B cell (primary cell): ENCODE measurements at regions not wholly inside any gene's neighbourhood (a gene's known extent, or its start where the extent isn't known, plus 50 kb on each side); places are given as distances from the start of the nearest gene placed in this dataset.

Source experiments
- ATAC-seq: fragments of 200-7000 bp; cut with Tn5 transposase; one replicate; pipeline ENCODE4 v1.10.0; 2021; ENCODE audit warnings: low read depth, mild to moderate bottlenecking, moderate number of reproducible peaks, moderate library complexity
- CTCF ChIA-PET: fragments of 350-600 bp; sonication (Branson Sonifier 250); formaldehyde crosslinking; loops from one replicate; lab custom pipeline; 2021; ENCODE audit warnings: antibody characterized with exemption, inconsistent platforms; lab: Charles Lee
- POLR2A ChIA-PET: fragments of 350-600 bp; sonication (Branson Sonifier 250); formaldehyde crosslinking; loops from one replicate; lab custom pipeline; 2021; ENCODE audit warnings: antibody characterized with exemption; lab: Charles Lee
- DNase-seq: peaks from one replicate; pipeline ENCODE4 v3.0.0; 2013
- H2AFZ ChIP-seq: 2 replicates; pipeline ENCODE4 v1.6.1; 2012; ENCODE audit warnings: mild to moderate bottlenecking, low read depth, low read length; ENCODE audit not compliant: insufficient read depth, poor library complexity, severe bottlenecking
- H3K27ac ChIP-seq, 2 donors: 1 replicate in 1 of 2; 2 replicates in 1 of 2; pipeline ENCODE4 v1.5.1; 2012 to 2013; ENCODE audit warnings: low read length in 2 of 2, mild to moderate bottlenecking in 2 of 2, moderate library complexity in 1 of 2
- H3K27me3 ChIP-seq, 4 experiments: fragments of 200-600 bp in 1 of 4; sonication (generic) in 1 of 4; replicated peaks in 1 of 4; 1 replicate in 2 of 4; 2 replicates in 2 of 4; pipeline versions ENCODE4 v1.6.1 to v1.7.0; 2013 to 2016; ENCODE audit warnings: low read length in 3 of 4, mild to moderate bottlenecking in 2 of 4, mixed read lengths in 1 of 4, moderate library complexity in 1 of 4; ENCODE audit not compliant: insufficient read depth in 4 of 4, control insufficient read depth in 3 of 4; ENCODE audit errors: control extremely low read depth in 1 of 4
- H3K36me3 ChIP-seq, 2 experiments: replicated peaks in 1 of 2; 1 replicate in 1 of 2; 2 replicates in 1 of 2; pipeline versions ENCODE4 v1.6.1 to v1.7.1; 2013; ENCODE audit warnings: low read length in 1 of 2; ENCODE audit not compliant: insufficient read depth in 2 of 2, control insufficient read depth in 1 of 2; ENCODE audit errors: control extremely low read depth in 1 of 2, extremely low read depth in 1 of 2
- H3K4me1 ChIP-seq, 2 donors: fragments of 200-600 bp in 1 of 2; sonication (generic) in 1 of 2; 1 replicate in 1 of 2; 2 replicates in 1 of 2; pipeline versions ENCODE4 v1.5.1 to v1.6.1; 2013 to 2017; ENCODE audit warnings: low read length in 2 of 2; ENCODE audit not compliant: control insufficient read depth in 2 of 2, insufficient read depth in 2 of 2
- H3K4me2 ChIP-seq: replicated peaks from 2 replicates; pipeline ENCODE3; 2012; ENCODE audit warnings: mild to moderate bottlenecking, low read depth, low read length; ENCODE audit not compliant: poor library complexity, severe bottlenecking
- H3K4me3 ChIP-seq, 5 experiments: fragments of 200-600 bp in 1 of 5; sonication (generic) in 1 of 5; 1 replicate in 3 of 5; 2 replicates in 2 of 5; pipeline versions ENCODE4 v1.5.1 to v1.7.0; 2011 to 2016; ENCODE audit warnings: low read length in 4 of 5, mild to moderate bottlenecking in 4 of 5, low read depth in 2 of 5, control low read depth in 1 of 5, moderate library complexity in 1 of 5; ENCODE audit not compliant: insufficient read depth in 1 of 5; ENCODE audit errors: control extremely low read depth in 1 of 5, extremely low read depth in 1 of 5
- H3K79me2 ChIP-seq: fragments of 200-600 bp; sonication (generic); one replicate; pipeline ENCODE4 v1.6.0; 2016; ENCODE audit warnings: low read length; ENCODE audit not compliant: control insufficient read depth, insufficient read depth
- H3K9ac ChIP-seq: fragments of 200-600 bp; sonication (generic); 2 replicates; pipeline ENCODE4 v1.6.1; 2017; ENCODE audit warnings: mild to moderate bottlenecking, low read length, moderate library complexity
- H3K9me3 ChIP-seq, 3 donors: one replicate each; pipeline versions ENCODE4 v1.6.1 to v1.7.1; 2013; ENCODE audit warnings: low read length in 2 of 3; ENCODE audit not compliant: control insufficient read depth in 2 of 3, insufficient read depth in 1 of 3; ENCODE audit errors: control extremely low read depth in 1 of 3
- H4K20me1 ChIP-seq: 2 replicates; pipeline ENCODE4 v1.6.0; 2012; ENCODE audit warnings: mild to moderate bottlenecking, low read length; ENCODE audit not compliant: insufficient read depth, control insufficient read depth, poor library complexity, severe bottlenecking
- H3K27ac Mint-ChIP-seq: one replicate; pipeline ENCODE4 v1.8.0; 2021; ENCODE audit warnings: mixed read lengths
- H3K27me3 Mint-ChIP-seq: one replicate; pipeline ENCODE4 v1.8.0; 2021; ENCODE audit warnings: mixed read lengths
- H3K4me1 Mint-ChIP-seq: one replicate; pipeline ENCODE4 v1.8.0; 2021; ENCODE audit warnings: mixed read lengths
- H3K4me3 Mint-ChIP-seq: one replicate; pipeline ENCODE4 v1.8.0; 2021; ENCODE audit warnings: mixed read lengths
- H3K9me3 Mint-ChIP-seq: one replicate; pipeline ENCODE4 v1.8.0; 2022; ENCODE audit warnings: mixed read lengths; ENCODE audit not compliant: insufficient read depth
- EZH2 ChIP-seq: IDR thresholded peaks from 2 replicates; pipeline ENCODE4 v1.6.1; 2012; ENCODE audit warnings: borderline replicate concordance, low read depth, mild to moderate bottlenecking, moderate library complexity, low read length; ENCODE audit not compliant: insufficient read depth, poor library complexity, severe bottlenecking
- WGBS: methylation state at CpG from one replicate; pipeline ENCODE4 v1.1.5; 2013; ENCODE audit warnings: missing lambda C conversion rate; ENCODE audit not compliant: insufficient coverage; 5-methylcytosine and 5-hydroxymethylcytosine counted together
- intact Hi-C: fragments of 100-400 bp; cut with micrococcal nuclease; formaldehyde crosslinking; loops from one replicate; pipeline ENCODE4 v1.10.0; 2022
- TF ChIP-seq, protein P1 (sequence below): fragments of 200-600 bp; IDR thresholded peaks from one replicate; pipeline ENCODE4 v1.8.0; 2022; ENCODE audit warnings: antibody characterized with exemption, mild to moderate bottlenecking

DNA sequence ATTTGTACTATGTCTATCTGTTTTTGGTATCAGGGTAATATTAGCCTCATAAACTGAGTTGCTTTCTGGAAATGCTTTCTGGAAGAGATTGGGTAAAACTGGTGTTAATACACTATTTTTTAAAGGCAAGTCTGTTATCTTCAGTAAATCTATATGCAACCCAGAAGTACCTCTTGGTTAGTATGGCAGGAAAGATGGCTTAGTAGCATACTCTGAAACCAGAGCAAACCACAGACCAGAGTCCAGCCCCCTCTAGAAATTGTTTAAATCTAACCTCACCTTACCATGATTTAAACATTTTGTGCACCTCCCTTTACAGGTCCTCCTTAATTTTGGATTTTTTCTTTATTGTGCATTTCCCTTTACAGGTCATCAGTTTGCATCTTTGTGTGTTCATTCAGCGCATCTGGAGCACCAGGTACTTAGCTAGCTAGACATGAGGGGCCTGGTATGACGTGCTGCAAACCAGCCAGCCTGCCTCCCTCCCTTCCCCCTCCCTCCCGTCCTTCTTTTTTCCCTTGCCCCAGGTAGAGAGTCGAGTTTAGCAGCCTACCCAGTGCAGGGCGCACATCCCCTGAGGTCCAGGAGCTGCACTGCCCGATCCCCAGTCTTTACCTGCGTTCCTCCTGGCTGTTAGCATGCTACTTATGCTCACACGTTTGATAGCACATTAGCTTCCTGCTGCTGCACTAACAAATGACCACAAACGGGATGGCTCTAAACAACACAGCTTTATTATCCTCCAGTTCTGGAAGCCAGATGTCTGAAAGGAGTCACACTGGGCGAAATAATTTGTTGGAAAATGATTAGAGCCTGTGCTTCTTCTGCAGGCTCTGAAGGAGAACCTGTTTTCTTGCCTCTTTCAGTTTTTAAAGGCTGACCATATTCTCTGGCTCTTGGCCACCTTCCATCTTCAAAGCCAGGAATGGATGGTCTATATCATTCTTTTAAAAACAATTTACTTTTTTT lies 299.9 kb upstream of the HABP2 start:
- H3K4me1 ChIP-seq: no peaks in the 10 kb centered on the region
- no peak overlapping the region for H3K4me3 Mint-ChIP-seq
- no peaks in the 10 kb centered on the region for H3K4me1 Mint-ChIP-seq
- no peak overlapping the region for H3K4me2 ChIP-seq
- H3K9ac ChIP-seq: no peak overlapping the region
- no peak overlapping the region for H3K27ac Mint-ChIP-seq
- H3K4me3 ChIP-seq: no peak overlapping the region
- H3K9me3 ChIP-seq: no peaks in the 10 kb centered on the region
- TF ChIP-seq, protein P1, sequence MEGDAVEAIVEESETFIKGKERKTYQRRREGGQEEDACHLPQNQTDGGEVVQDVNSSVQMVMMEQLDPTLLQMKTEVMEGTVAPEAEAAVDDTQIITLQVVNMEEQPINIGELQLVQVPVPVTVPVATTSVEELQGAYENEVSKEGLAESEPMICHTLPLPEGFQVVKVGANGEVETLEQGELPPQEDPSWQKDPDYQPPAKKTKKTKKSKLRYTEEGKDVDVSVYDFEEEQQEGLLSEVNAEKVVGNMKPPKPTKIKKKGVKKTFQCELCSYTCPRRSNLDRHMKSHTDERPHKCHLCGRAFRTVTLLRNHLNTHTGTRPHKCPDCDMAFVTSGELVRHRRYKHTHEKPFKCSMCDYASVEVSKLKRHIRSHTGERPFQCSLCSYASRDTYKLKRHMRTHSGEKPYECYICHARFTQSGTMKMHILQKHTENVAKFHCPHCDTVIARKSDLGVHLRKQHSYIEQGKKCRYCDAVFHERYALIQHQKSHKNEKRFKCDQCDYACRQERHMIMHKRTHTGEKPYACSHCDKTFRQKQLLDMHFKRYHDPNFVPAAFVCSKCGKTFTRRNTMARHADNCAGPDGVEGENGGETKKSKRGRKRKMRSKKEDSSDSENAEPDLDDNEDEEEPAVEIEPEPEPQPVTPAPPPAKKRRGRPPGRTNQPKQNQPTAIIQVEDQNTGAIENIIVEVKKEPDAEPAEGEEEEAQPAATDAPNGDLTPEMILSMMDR: no peak
- TF ChIP-seq EZH2: no peak
- ChIA-PET CTCF (no interaction called here), POLR2A (no interaction called here)
- ATAC-seq: no peak
- peaks cover 4% of the 10 kb centered on the region for H3K27me3 Mint-ChIP-seq
- no peaks in the 10 kb centered on the region for H3K9me3 Mint-ChIP-seq
- no peak for DNase-seq
- intact Hi-C loops: no loop called here
- no peaks in the 10 kb centered on the region for H3K79me2 ChIP-seq
- no peaks in the 10 kb centered on the region for H3K27me3 ChIP-seq
- 79% methylated on average over 7 of the region's 10 CpGs for WGBS
- H3K27ac ChIP-seq: no peak overlapping the region
- H2AFZ ChIP-seq: no peak overlapping the region
- no peaks in the 10 kb centered on the region for H4K20me1 ChIP-seq
- no peaks in the 10 kb centered on the region for H3K36me3 ChIP-seq

- H3K27me3 Mint-ChIP-seq: peaks cover 39% of the 10 kb centered on the region
- Histone ChIP-seq H3K36me3 (no peaks in the 10 kb centered on the region), H3K9ac (no peak overlapping the region), H2AFZ (no peak overlapping the region), H3K27ac (no peak overlapping the region), H4K20me1 (no peaks in the 10 kb centered on the region), H3K9me3 (no peaks in the 10 kb centered on the region), H3K4me1 (no peaks in the 10 kb centered on the region), H3K4me2 (no peak overlapping the region), H3K79me2 (no peaks in the 10 kb centered on the region), H3K27me3 (peaks cover 0 to 21% (median 2%) of the 10 kb centered on the region in 4 experiments), H3K4me3 (no peak overlapping the region)
- WGBS: 96% methylated on average over 11 of the region's 16 CpGs
- H3K27ac Mint-ChIP-seq: no peak overlapping the region
- POLR2A ChIA-PET: no interaction called here
- DNase-seq (no peak), ATAC-seq (no peak)
- H3K9me3 Mint-ChIP-seq: no peaks in the 10 kb centered on the region
- CTCF ChIA-PET: no interaction called here
- no peaks in the 10 kb centered on the region for H3K4me1 Mint-ChIP-seq
- H3K4me3 Mint-ChIP-seq: no peak overlapping the region
- TF ChIP-seq, protein P1: no peak
- TF ChIP-seq EZH2: no peak
- intact Hi-C loops: no loop called here
These were observed 293.2 kb upstream of the HABP2 start for GRCh38 chr10:113259576-113260226.
